ENCODE measurements at regions not wholly inside any gene's neighbourhood (a gene's known extent, or its start where the extent isn't known, plus 50 kb on each side); places are given as distances from the start of the nearest gene placed in this dataset.

GRCh38 chr17:77266891-77267341 is 126.1 kb downstream of the SEC14L1 start:
- DNase-seq = no peak

GRCh38 chr17:77269696-77270681 is 129.2 kb downstream of the SEC14L1 start:
- DNase-seq = no peak

- no peak for DNase-seq
Observed at GRCh38 chr17:77271411-77271810, 130.6 kb downstream of the SEC14L1 start.

- DNase-seq = no peak
Observed at GRCh38 chr17:77273397-77274085, 132.8 kb downstream of the SEC14L1 start.

- DNase-seq = no peak
Observed at GRCh38 chr17:77274096-77274845, 133.5 kb downstream of the SEC14L1 start.

- DNase-seq = no peak
Observed at GRCh38 chr17:77279448-77280303, 138.9 kb downstream of the SEC14L1 start.

GRCh38 chr17:77280304-77281121 is 139.7 kb downstream of the SEC14L1 start:
- no peak for DNase-seq

GRCh38 chr17:77281122-77281903 is 140.5 kb downstream of the SEC14L1 start:
- peak; percentile 53 for DNase-seq

- no peak for DNase-seq
Observed at GRCh38 chr17:77281904-77282367, 141.2 kb downstream of the SEC14L1 start.

GRCh38 chr17:77282524-77283515 is 142.1 kb downstream of the SEC14L1 start:
- DNase-seq = peak; percentile 42

- no peak for DNase-seq
Observed at GRCh38 chr17:77284023-77284617, 143.4 kb downstream of the SEC14L1 start.

GRCh38 chr17:77285594-77286390 is 145.0 kb downstream of the SEC14L1 start:
- no peak for DNase-seq

GRCh38 chr17:77286391-77286640 is 145.5 kb downstream of the SEC14L1 start:
- no peak for DNase-seq

- peak; percentile 57 for DNase-seq
Observed at GRCh38 chr17:77286641-77287431, 146.1 kb downstream of the SEC14L1 start.

- peak; percentile 85 for DNase-seq
Observed at GRCh38 chr17:77287432-77288068, 146.8 kb downstream of the SEC14L1 start.

GRCh38 chr17:77288115-77288619 is 147.4 kb downstream of the SEC14L1 start:
- no peak for DNase-seq

All from NCI-H2029 (cell line).